Testis (tissue), 2 donors: ENCODE measurements at regions not wholly inside any gene's neighbourhood (a gene's known extent, or its start where the extent isn't known, plus 50 kb on each side); places are given as distances from the start of the nearest gene placed in this dataset.
"Not testable (repeated sequence)": the region's sequence is repeated elsewhere in the genome, so short reads cannot be mapped to it uniquely, and the experiment has no call there.

Experiments
- DNase-seq: peaks from one replicate; pipeline ENCODE4 v3.0.0-alpha.2; 2019
- H3K27ac ChIP-seq, 2 donors: fragments of 200-600 bp; sonication (generic); one replicate each; pipeline ENCODE4 v1.5.1; 2019
- H3K27me3 ChIP-seq: fragments of 200-600 bp; sonication (generic); one replicate; pipeline ENCODE4 v1.5.1; 2019
- H3K36me3 ChIP-seq: fragments of 200-600 bp; sonication (generic); one replicate; pipeline ENCODE4 v1.5.1; 2017; ENCODE audit warnings: low read depth; ENCODE audit errors: missing control alignments
- H3K4me1 ChIP-seq: fragments of 200-600 bp; sonication (generic); one replicate; pipeline ENCODE4 v1.5.1; 2019
- H3K4me3 ChIP-seq, 2 donors: fragments of 200-600 bp; sonication (generic); one replicate each; pipeline ENCODE4 v1.5.1; 2017 to 2019
- H3K9me3 ChIP-seq: fragments of 200-600 bp; sonication (generic); one replicate; pipeline ENCODE4 v1.5.1; 2017
- CTCF ChIP-seq, 3 experiments: fragments of 450-650 bp in 2 of 3; fragments of 200-600 bp in 1 of 3; sonication (generic) in 1 of 3; IDR thresholded peaks; one replicate each; pipeline ENCODE4 v1.5.1; 2016 to 2019; ENCODE audit warnings: antibody characterized with exemption in 3 of 3, mild to moderate bottlenecking in 2 of 3, moderate library complexity in 1 of 3
- WGBS, 2 donors: methylation state at CpG; one replicate each; pipeline ENCODE4 v1.1.5; 2018; 5-methylcytosine and 5-hydroxymethylcytosine counted together
- intact Hi-C: fragments of 100-400 bp; cut with DNase I; formaldehyde crosslinking; loops from one replicate; pipeline ENCODE4 v1.15.1; 2023; ENCODE audit warnings: low total_unique reads

GRCh38 chr22:12541412-12542170 is 2986.4 kb upstream of the OR11H1 start:
- 36 to 43% methylated on average over 2 to 10 of the region's 10 CpGs for WGBS, 2 donors
- H3K27ac ChIP-seq, H3K4me3 ChIP-seq, H3K27me3 ChIP-seq, intact Hi-C loops, H3K9me3 ChIP-seq, H3K4me1 ChIP-seq, H3K36me3 ChIP-seq, DNase-seq: not testable (repeated sequence)

- H3K4me1 ChIP-seq, H3K9me3 ChIP-seq, H3K27ac ChIP-seq, H3K36me3 ChIP-seq, H3K27me3 ChIP-seq, H3K4me3 ChIP-seq, DNase-seq, intact Hi-C loops: not testable (repeated sequence)
- 43 to 54% methylated on average over 5 of the region's 5 CpGs for WGBS, 2 donors
Measured at GRCh38 chr22:12553366-12553765, 2974.6 kb upstream of the OR11H1 start.

GRCh38 chr22:12554648-12555192 is 2973.3 kb upstream of the OR11H1 start:
- H3K9me3 ChIP-seq, DNase-seq, H3K36me3 ChIP-seq, H3K27me3 ChIP-seq, H3K4me3 ChIP-seq, H3K4me1 ChIP-seq, H3K27ac ChIP-seq, intact Hi-C loops: not testable (repeated sequence)
- 21 to 54% methylated on average over 7 to 9 of the region's 9 CpGs for WGBS, 2 donors

GRCh38 chr22:12571500-12571899 is 2956.5 kb upstream of the OR11H1 start:
- H3K4me1 ChIP-seq, DNase-seq, H3K36me3 ChIP-seq, H3K9me3 ChIP-seq, H3K27ac ChIP-seq, intact Hi-C loops, H3K27me3 ChIP-seq, H3K4me3 ChIP-seq: not testable (repeated sequence)

- TF ChIP-seq CTCF (IDR thresholded peaks at IDR 0.05), result peak in 1 of 3 experiments; percentile 18
- H3K4me3 ChIP-seq, DNase-seq, H3K4me1 ChIP-seq, H3K36me3 ChIP-seq, H3K27ac ChIP-seq, H3K9me3 ChIP-seq, H3K27me3 ChIP-seq, intact Hi-C loops: not testable (repeated sequence)
- 0 to 25% methylated on average over 1 to 3 of the region's 3 CpGs for WGBS, 2 donors
Measured at GRCh38 chr22:12579655-12580054, 2948.3 kb upstream of the OR11H1 start.

- 46 to 56% methylated on average over 14 to 17 of the region's 17 CpGs for WGBS, 2 donors
- H3K27me3 ChIP-seq, H3K36me3 ChIP-seq, intact Hi-C loops, DNase-seq, H3K9me3 ChIP-seq, H3K4me1 ChIP-seq, H3K4me3 ChIP-seq, H3K27ac ChIP-seq: not testable (repeated sequence)
Measured at GRCh38 chr22:12584457-12584856, 2943.5 kb upstream of the OR11H1 start.

GRCh38 chr22:12584874-12585273 is 2943.1 kb upstream of the OR11H1 start:
- H3K4me3 ChIP-seq, H3K27ac ChIP-seq, H3K36me3 ChIP-seq, intact Hi-C loops, DNase-seq, H3K27me3 ChIP-seq, H3K4me1 ChIP-seq, H3K9me3 ChIP-seq: not testable (repeated sequence)
- 56 to 58% methylated on average over 5 of the region's 5 CpGs for WGBS, 2 donors

GRCh38 chr22:12595724-12596123 is 2932.3 kb upstream of the OR11H1 start:
- H3K4me1 ChIP-seq, H3K9me3 ChIP-seq, DNase-seq, H3K27ac ChIP-seq, H3K4me3 ChIP-seq, intact Hi-C loops, H3K36me3 ChIP-seq, H3K27me3 ChIP-seq: not testable (repeated sequence)
- 58 to 60% methylated on average over 13 of the region's 13 CpGs for WGBS, 2 donors

- WGBS, 2 donors, result 56 to 65% methylated on average over 4 of the region's 4 CpGs
Measured at GRCh38 chr22:12597778-12598177, 2930.2 kb upstream of the OR11H1 start.

GRCh38 chr22:12601510-12601869 is 2926.5 kb upstream of the OR11H1 start:
- intact Hi-C loops, H3K9me3 ChIP-seq, H3K27ac ChIP-seq, H3K27me3 ChIP-seq, H3K4me1 ChIP-seq, H3K36me3 ChIP-seq, DNase-seq: not testable (repeated sequence)
- H3K4me3 ChIP-seq, result peak overlapping the region in 1 of 2 donors; percentile 16
- WGBS, 2 donors, result 51 to 55% methylated on average over 16 of the region's 16 CpGs

More at GRCh38 chr22:12597778-12598177, 2930.2 kb upstream of the OR11H1 start:
- H3K9me3 ChIP-seq, H3K27me3 ChIP-seq, H3K4me3 ChIP-seq, H3K4me1 ChIP-seq, H3K36me3 ChIP-seq, intact Hi-C loops, DNase-seq, H3K27ac ChIP-seq: not testable (repeated sequence)
